SJSA1 (cell line): ENCODE measurements at regions not wholly inside any gene's neighbourhood (a gene's known extent, or its start where the extent isn't known, plus 50 kb on each side); places are given as distances from the start of the nearest gene placed in this dataset.

Experiments
- DNase-seq, 2 experiments: peaks; one replicate each; pipeline ENCODE4 v3.0.0-alpha.2; 2015 to 2020; ENCODE audit warnings: low spot score in 2 of 2, low read depth in 1 of 2
- H3K27ac ChIP-seq: fragments of 250-450 bp; sonication (Bioruptor Pico); 2 replicates; pipeline ENCODE4 v1.5.1; 2020; ENCODE audit warnings: mild to moderate bottlenecking, moderate library complexity
- H3K27me3 ChIP-seq: fragments of 250-450 bp; sonication (Bioruptor Pico); replicated peaks from 2 replicates; pipeline ENCODE4 v1.5.1; 2020; ENCODE audit warnings: mild to moderate bottlenecking, moderate library complexity
- H3K36me3 ChIP-seq: fragments of 250-450 bp; sonication (Bioruptor Pico); 2 replicates; pipeline ENCODE4 v1.5.1; 2020; ENCODE audit warnings: mild to moderate bottlenecking
- H3K4me1 ChIP-seq: fragments of 250-450 bp; sonication (Bioruptor Pico); replicated peaks from 2 replicates; pipeline ENCODE4 v1.6.1; 2021; ENCODE audit warnings: mild to moderate bottlenecking
- H3K4me3 ChIP-seq: fragments of 250-450 bp; sonication (Bioruptor Pico); 2 replicates; pipeline ENCODE4 v1.5.1; 2020; ENCODE audit warnings: mild to moderate bottlenecking
- H3K9me3 ChIP-seq: fragments of 250-450 bp; sonication (Bioruptor Pico); replicated peaks from 2 replicates; pipeline ENCODE4 v1.5.1; 2020; ENCODE audit warnings: mild to moderate bottlenecking

DNA sequence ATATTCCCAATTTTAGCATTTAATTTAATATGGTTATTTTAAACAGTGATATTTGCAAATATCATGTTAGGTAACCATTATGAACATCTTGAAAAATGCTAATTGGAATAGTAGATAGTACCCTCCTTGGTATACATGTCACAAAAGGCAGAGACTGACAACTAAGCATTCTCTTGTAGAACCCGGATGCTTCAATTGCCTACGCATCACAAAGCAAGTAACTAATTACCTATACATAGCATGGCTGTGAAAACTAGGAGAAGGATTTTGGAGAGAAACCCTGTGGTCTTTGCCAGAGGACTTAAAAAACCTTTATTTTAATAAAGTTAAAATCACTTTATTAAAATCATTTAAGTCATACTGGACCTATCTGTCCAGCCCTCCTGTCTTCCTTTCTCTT is 764.1 kb upstream of the TENM3 start:
- H3K27ac ChIP-seq: no peak overlapping the region
- no peaks in the 10 kb centered on the region for H3K36me3 ChIP-seq

DNA sequence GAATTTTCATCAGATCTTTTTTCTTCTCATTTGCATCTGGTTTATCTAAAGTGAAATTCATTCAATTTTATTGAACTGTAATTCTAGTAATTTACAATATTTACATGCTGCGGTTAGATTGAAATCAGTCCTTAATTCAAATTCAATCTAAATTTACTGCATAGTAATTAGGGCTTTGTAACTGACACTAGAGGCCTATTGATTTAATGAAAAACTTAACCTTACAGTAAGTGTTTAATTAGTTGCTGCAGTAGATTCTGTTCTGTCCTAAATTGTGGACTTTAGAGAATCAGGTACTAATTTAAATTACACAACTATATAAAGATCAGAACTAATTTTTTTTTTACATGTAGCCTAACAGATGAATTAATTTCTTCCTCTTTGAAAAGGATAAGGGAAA is 758.8 kb upstream of the TENM3 start:
- no peak overlapping the region for H3K4me3 ChIP-seq
- peaks cover 10% of the 10 kb centered on the region for H3K27me3 ChIP-seq
- no peaks in the 10 kb centered on the region for H3K36me3 ChIP-seq
- no peaks in the 10 kb centered on the region for H3K4me1 ChIP-seq
- no peak overlapping the region for H3K27ac ChIP-seq
- H3K9me3 ChIP-seq: no peaks in the 10 kb centered on the region
- no peak for DNase-seq

More for the DNA sequence above, 764.1 kb upstream of the TENM3 start:
- DNase-seq: no peak
- Histone ChIP-seq H3K9me3 (no peaks in the 10 kb centered on the region), H3K27me3 (peaks cover 7% of the 10 kb centered on the region), H3K4me1 (no peaks in the 10 kb centered on the region), H3K4me3 (no peak overlapping the region)

DNA sequence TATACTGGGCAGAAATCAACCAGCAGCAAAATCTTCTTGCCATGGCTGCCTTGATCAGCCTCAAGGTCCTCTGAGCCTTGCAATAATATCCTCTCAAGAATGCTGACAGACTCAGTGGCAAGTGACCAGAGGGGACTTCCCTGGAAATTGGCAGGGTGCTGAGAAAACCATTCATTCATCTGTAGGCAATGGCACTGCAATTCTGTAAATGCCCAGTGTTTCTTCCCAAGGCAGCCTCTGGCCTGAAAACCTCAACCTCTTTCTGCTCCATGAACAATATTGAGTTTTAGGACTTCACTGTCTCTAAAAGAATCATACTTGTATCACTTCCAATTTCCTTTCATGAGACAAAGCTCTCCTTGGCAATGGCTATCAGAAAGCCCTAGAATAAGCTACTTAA is 754.3 kb upstream of the TENM3 start:
- Histone ChIP-seq H3K27ac (no peak overlapping the region), H3K9me3 (no peaks in the 10 kb centered on the region), H3K36me3 (no peaks in the 10 kb centered on the region), H3K4me1 (no peaks in the 10 kb centered on the region), H3K4me3 (no peak overlapping the region), H3K27me3 (peaks cover 4% of the 10 kb centered on the region; the same call in 1 of the 2 replicates)
- DNase-seq: no peak

DNA sequence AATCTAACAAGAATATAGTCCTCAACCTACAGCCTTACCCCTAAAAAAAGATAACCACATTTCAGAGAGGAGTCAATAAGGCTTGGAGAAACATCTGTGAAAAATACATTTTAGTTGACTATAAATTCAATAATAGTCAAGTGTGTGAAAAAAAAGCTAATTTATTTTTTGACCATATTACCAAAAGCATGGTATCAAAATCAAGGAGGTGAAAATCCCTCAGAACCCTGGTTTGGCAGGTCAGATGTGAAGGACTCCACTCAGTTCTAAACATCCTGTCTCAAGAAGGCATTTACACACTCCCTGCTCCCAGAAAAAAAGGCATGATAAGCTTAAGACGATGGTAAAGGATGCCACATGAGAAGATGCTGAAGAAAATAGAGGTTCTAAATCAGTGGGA is 745.1 kb upstream of the TENM3 start:
- H3K27ac ChIP-seq: no peak overlapping the region
- H3K9me3 ChIP-seq: no peaks in the 10 kb centered on the region

DNA sequence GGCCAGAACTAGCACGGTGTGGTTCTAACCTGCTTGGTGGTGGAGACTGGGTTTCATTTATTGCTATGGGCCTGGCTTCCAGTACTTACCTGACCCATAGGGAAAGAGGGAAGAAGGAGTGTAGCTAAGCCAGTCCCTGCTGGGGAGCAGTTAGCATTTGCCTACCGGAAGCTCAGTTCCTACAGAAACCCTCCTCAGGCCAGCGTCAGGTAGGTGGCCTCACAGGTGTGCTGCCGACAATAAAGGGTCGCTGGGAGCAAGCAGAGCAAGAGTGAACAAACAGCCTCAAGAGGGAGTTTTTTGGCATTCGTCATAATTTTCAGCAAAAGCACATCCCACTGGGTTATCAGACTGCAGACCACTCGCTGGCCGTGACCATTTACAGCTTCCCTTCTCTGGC is 740.6 kb upstream of the TENM3 start:
- DNase-seq: no peak
- Histone ChIP-seq H3K9me3 (no peaks in the 10 kb centered on the region), H3K4me1 (no peaks in the 10 kb centered on the region), H3K27ac (no peak overlapping the region), H3K4me3 (no peak overlapping the region), H3K27me3 (peaks cover 25% of the 10 kb centered on the region), H3K36me3 (no peaks in the 10 kb centered on the region)

More for the DNA sequence above, 745.1 kb upstream of the TENM3 start:
- no peaks in the 10 kb centered on the region for H3K4me1 ChIP-seq
- no peak for DNase-seq
- no peaks in the 10 kb centered on the region for H3K27me3 ChIP-seq
- no peak overlapping the region for H3K4me3 ChIP-seq
- H3K36me3 ChIP-seq: no peaks in the 10 kb centered on the region

DNA sequence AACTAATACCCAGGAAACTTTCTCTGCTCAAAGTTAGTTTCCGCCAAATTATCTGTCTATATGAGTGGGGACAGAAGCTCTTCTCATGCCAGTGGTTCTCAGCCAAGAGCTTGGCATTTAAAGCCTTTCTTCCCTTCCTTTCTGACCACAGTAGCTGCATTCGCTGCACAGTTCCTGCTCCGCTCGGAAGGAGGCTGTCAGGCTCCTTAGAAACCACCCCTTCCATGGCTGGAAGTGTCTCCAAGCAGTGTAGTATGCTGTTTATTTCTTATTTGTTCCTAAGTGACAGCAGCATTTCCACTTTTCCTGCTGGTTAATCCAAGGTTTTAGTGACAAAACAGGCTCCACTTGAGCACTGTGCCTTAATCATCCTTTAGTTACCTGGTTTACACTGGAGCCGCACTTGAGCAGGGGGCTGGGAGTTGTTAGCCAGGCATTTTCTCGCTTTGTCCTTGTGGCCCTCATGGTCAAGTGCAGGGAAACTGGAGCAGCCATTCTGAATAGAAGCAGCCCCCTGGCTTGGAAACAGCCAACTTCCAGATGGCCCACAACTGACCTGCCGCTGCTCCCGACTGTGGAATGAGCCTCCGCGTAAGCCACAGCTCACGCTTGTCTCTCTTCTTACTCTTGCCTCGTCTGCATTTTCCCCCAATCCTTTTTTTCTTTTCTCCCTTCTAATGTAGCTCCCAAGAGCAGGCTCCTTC is 739.4 kb upstream of the TENM3 start:
- H3K27me3 ChIP-seq: peaks cover 28% of the 10 kb centered on the region
- no peaks in the 10 kb centered on the region for H3K36me3 ChIP-seq
- no peaks in the 10 kb centered on the region for H3K9me3 ChIP-seq
- H3K4me1 ChIP-seq: no peaks in the 10 kb centered on the region
- H3K27ac ChIP-seq: no peak overlapping the region
- H3K4me3 ChIP-seq: no peak overlapping the region
- DNase-seq: no peak

DNA sequence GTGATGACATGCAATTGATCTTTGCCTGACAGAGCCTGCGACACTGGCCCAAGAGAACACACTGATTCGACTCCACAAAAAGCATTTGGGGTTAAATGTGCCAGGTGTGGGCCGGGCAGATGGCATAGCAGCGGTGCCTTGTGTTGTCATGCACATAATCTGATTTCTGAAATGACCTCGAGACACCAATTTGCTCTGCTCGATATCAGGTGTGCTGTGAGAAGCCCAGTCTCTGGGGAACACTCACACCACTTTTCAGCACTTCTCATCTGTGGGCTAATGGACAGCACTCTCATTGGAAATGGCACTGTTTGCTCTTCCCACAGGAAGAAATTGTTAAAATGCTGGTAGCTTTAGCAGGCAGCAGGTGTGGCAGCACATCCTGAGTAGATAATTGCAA is 738.3 kb upstream of the TENM3 start:
- H3K4me3 ChIP-seq: no peak overlapping the region
- no peaks in the 10 kb centered on the region for H3K36me3 ChIP-seq
- no peak overlapping the region for H3K27ac ChIP-seq
- H3K9me3 ChIP-seq: no peaks in the 10 kb centered on the region
- no peak for DNase-seq
- peaks cover 33% of the 10 kb centered on the region for H3K27me3 ChIP-seq
- H3K4me1 ChIP-seq: no peaks in the 10 kb centered on the region

DNA sequence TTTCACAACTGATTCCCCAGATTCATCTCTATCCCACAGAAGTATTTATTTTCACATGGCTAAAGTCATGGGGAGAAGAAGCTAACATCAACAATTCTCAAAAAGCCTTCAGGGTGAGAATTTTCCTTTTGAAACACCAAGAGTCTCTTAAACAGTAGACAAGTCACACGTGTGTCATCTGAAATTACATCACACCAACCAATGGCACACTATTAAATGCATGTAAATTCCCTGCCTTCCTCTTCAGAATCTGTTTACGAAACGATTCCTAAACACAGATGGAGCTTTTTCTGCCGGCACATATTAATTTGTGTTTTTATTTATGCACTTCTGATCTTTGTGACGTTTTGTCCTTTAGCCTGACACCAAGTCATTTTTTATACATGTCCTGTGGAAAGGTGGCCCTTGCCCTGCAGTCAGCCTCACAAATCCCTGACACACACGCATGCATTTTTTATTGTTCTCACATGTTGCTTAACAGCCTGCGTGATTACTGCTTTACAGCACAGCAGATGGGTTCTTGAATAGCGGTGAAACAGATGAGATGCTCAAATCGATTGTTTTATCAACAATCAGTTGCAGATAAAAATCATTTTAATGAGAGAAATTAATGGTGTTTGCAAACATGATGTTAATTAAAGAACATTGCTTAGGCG is 735.9 kb upstream of the TENM3 start:
- H3K4me1 ChIP-seq: no peaks in the 10 kb centered on the region
- H3K4me3 ChIP-seq: no peak overlapping the region
- H3K27ac ChIP-seq: no peak overlapping the region
- H3K36me3 ChIP-seq: no peaks in the 10 kb centered on the region
- no peak for DNase-seq
- H3K27me3 ChIP-seq: peaks cover 36% of the 10 kb centered on the region
- H3K9me3 ChIP-seq: no peaks in the 10 kb centered on the region

DNA sequence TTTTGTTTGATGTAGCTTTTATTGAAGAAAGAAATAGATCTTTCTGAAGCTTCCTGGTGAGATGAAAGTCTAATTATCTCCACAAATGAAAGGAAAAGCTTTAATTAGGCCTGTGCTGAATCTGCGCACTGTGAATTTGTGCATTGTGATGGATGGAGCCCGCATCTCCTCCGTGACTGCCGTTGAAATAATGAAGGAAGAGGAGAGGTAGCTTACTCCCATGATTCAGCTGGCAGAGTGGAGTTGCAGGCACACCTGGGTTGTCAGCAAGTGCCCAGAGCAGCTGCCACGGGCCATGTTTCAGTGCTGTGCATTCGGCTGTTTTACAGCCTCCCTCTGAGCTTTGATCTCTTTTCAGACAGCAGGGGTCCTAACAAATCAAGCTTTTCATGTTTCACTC is 735.3 kb upstream of the TENM3 start:
- Histone ChIP-seq H3K4me1 (no peaks in the 10 kb centered on the region), H3K36me3 (no peaks in the 10 kb centered on the region), H3K27ac (no peak overlapping the region), H3K4me3 (no peak overlapping the region), H3K9me3 (no peaks in the 10 kb centered on the region), H3K27me3 (peaks cover 40% of the 10 kb centered on the region)
- DNase-seq: no peak

DNA sequence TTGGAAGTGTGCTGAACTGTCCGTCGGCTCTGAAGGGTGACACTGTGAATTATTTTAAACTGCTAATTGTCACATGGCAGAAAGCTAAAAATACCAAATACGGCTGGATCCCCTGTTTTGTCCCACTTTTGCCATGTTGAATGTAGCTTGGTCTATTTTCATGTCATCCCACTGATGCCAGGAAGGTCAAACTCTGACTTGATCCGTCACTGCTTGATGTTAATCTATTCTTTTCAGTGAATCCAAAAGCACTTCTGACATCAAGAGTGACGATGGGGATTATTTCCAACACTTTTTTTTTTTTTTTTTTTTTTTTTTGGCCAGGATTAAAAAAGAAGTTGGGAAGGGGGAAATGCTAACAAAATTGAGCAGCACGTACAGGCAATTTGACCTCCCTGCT is 734.6 kb upstream of the TENM3 start:
- H3K4me3 ChIP-seq: no peak overlapping the region
- H3K4me1 ChIP-seq: no peaks in the 10 kb centered on the region
- peaks cover 40% of the 10 kb centered on the region for H3K27me3 ChIP-seq
- H3K36me3 ChIP-seq: no peaks in the 10 kb centered on the region
- no peak for DNase-seq
- no peaks in the 10 kb centered on the region for H3K9me3 ChIP-seq
- no peak overlapping the region for H3K27ac ChIP-seq

DNA sequence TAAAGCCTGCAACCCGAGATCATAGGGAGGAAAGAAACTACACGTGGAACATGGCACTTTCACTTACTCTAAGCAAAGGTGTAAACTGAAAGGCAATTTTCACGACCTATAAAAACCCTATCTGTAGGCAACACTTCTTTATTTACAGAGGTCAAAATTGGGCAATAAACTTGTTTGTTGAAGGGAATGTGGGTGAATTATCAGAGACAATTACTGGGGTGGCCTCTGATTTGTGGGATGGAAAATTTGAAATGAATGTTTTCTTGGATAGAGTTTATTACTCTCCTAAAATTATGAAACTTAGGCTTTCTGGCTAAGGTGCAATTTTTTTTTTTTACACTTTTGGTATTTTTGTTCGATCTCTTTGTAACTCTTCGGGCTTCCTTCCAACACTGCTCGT is 734.1 kb upstream of the TENM3 start:
- DNase-seq: no peak
- Histone ChIP-seq H3K4me3 (no peak overlapping the region), H3K36me3 (no peaks in the 10 kb centered on the region), H3K4me1 (no peaks in the 10 kb centered on the region), H3K27me3 (peaks cover 41% of the 10 kb centered on the region), H3K9me3 (no peaks in the 10 kb centered on the region), H3K27ac (no peak overlapping the region)

DNA sequence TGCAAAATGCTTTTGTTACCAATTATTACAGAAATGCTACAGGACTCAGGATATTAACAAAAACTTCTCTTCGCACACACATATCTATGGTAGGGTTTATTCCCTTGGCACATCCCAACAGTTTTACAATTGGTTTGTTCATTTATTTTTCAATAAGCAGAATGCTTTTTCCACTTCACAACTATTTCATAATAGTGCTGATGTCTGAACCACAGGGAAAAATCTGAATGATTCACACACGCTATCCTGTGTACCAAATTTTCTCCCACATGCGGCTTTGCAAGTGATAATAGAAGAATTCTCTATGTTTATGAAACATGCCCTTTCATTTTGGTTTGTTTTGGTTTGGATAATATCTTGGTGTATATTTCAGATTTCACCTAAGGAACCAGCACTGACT is 725.7 kb upstream of the TENM3 start:
- DNase-seq: no peak
- no peaks in the 10 kb centered on the region for H3K4me1 ChIP-seq
- no peaks in the 10 kb centered on the region for H3K9me3 ChIP-seq
- no peak overlapping the region for H3K4me3 ChIP-seq
- H3K27me3 ChIP-seq: peaks cover 18% of the 10 kb centered on the region
- H3K27ac ChIP-seq: no peak overlapping the region
- no peaks in the 10 kb centered on the region for H3K36me3 ChIP-seq

DNA sequence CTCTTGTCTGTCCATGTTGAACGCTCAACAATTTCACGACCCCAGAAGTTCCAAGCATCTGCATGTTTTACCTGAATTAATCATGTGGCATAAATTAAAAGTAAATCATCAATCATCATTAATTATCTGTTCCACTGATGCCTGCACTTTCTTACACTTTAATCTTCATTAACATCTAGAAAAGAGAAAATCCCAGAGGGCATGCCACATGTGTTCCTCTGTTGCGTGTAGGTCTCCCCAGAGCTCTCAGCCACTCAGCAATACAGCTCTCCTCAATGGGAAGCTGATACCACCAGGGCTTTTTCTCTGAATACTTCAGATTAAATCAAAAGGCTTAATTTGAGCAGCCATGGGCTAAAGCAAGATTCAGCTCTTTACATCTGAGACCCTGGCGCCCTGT is 722.4 kb upstream of the TENM3 start:
- Histone ChIP-seq H3K27me3 (peaks cover 12% of the 10 kb centered on the region), H3K4me3 (no peak overlapping the region), H3K36me3 (no peaks in the 10 kb centered on the region), H3K9me3 (no peaks in the 10 kb centered on the region), H3K4me1 (no peaks in the 10 kb centered on the region), H3K27ac (no peak overlapping the region)
- DNase-seq: no peak

DNA sequence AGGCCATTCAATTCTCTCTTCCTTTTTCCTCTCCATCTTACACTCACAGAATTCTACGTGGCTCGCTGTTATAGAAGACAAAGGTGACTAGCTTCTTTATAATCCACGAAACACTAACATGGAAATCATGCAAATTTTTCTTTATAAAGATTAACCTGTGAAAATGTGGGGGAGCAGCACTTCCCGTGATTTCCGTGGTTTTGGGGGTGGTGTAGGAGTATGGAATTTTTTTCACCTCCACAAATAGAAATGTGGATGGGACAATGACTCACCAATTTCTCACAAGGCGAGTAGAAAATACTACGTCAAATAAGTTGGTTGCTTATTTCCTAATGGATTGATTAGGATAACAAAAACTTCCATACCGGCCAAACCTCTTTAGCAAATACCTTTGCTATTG is 719.2 kb upstream of the TENM3 start:
- no peak overlapping the region for H3K27ac ChIP-seq
- no peak overlapping the region for H3K4me3 ChIP-seq
- no peaks in the 10 kb centered on the region for H3K36me3 ChIP-seq
- no peak for DNase-seq
- no peaks in the 10 kb centered on the region for H3K9me3 ChIP-seq
- H3K27me3 ChIP-seq: peaks cover 12% of the 10 kb centered on the region; the same call in 1 of the 2 replicates
- H3K4me1 ChIP-seq: no peaks in the 10 kb centered on the region

DNA sequence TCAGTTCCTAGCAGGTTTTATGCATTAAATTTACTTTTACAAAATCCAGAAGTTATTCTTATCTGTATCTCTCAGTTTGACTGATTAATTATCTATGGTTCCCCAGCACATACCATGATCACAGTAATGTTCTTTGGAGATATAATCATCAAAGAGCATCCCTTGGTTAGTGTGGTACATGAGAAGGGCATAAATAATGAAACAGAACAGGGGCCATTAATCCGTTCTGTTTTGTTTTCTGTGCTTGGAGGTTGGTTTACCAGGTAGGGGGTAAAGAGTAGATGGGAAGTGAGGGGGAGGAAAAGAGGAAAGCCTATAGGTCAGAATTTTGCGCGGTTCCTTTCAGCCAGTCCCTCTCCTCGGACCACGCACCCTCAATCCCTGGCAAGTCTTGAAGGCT is 718.7 kb upstream of the TENM3 start:
- H3K36me3 ChIP-seq: no peaks in the 10 kb centered on the region
- no peaks in the 10 kb centered on the region for H3K4me1 ChIP-seq
- no peak overlapping the region for H3K4me3 ChIP-seq
- DNase-seq: no peak
- no peaks in the 10 kb centered on the region for H3K9me3 ChIP-seq
- peaks cover 12% of the 10 kb centered on the region; the same call in 1 of the 2 replicates for H3K27me3 ChIP-seq
- no peak overlapping the region for H3K27ac ChIP-seq
